Stromal cell of bone marrow (primary cell): ENCODE measurements at regions not wholly inside any gene's neighbourhood (a gene's known extent, or its start where the extent isn't known, plus 50 kb on each side); places are given as distances from the start of the nearest gene placed in this dataset.
"Not testable (repeated sequence)": the region's sequence is repeated elsewhere in the genome, so short reads cannot be mapped to it uniquely, and the experiment has no call there.

Source experiments
- DNase-seq: peaks from one replicate; pipeline ENCODE4 v3.0.0-alpha.2; 2012; ENCODE audit warnings: low read depth

DNA sequence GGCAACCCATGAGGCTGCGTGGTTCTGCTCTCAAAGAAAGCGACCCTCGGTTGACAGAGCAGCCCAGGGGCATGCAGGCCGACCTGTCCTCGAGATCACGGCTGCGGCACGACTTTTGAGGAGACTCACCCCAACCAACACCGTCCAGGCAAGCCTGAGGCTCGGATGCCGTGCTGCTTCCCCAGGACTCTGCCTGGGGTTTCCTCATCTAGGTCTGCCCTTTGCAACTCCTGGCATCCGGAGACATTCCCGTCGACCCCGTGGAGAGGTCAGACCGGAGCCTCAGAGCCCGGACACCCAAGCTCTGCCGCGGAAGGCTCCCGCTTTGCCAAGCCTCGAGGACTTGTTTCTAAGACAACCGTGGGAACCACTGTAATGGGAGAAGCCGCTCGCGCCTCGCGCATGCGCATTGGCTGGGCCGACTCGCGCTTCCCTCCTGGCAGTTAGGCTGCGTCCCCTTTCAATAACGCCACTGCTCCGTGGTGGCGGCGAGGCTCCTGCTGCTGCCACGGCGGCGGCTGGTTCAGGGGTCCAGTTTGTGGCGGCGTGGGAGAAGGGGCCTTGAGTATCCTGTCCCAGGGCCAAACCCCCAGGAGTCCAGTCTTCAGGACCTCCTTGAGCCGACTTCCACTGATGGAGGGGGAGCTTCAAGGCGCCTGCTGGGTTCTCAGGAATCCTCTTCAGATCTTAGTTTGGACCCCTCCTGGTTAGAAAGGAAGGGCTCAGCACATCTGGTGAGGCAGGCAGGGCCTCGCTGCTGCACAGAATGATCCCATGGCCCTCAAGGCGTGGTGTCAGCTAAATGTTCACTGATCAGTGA is 101.7 kb upstream of the ZNF337 start:
- DNase-seq = not testable (repeated sequence)

GRCh38 chr20:25797062-25797461 is 100.4 kb upstream of the ZNF337 start:
- DNase-seq = not testable (repeated sequence)

DNA sequence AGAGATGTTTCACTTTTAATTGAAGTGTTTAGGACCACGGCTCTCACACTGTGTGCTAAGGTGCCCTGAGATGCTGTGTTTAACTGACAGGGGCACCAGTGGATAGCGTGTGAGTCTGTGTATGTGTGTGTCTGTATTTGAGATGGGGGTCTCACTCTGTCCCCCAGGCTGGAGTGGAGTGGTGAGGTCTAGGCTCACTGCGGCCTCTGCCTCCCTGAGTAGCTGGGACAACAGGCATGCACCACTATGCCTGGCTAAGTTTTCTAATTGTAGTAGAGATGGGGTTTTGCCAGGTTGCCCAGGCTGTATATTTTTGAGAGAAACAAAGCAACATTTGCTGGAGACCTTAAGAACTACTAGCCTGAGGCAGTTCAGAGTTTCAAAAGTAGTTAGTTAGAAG is 80.6 kb upstream of the ZNF337 start:
- DNase-seq = not testable (repeated sequence)

DNA sequence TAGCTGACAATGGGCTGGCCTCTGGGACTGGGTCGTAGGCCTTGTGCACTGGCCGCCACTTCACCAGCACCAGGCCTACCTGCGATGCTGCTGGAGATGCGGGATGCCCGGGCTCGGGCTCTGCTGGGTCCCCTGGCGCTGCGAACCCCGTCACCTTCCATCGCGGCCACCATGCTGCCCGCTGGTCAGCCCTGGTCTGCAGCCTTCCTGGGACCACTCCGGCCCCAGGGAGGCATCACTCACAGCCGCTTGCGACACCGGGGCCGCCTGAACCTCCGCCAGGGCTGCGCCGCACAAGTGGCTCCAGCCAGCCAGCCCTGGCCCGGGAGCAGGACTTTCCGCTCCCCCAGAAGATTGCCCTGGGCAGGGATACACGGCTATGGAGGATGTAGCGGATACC is 78.1 kb upstream of the ZNF337 start:
- not testable (repeated sequence) for DNase-seq

- not testable (repeated sequence) for DNase-seq
Observed at GRCh38 chr20:25774203-25774602, 77.5 kb upstream of the ZNF337 start.

DNA sequence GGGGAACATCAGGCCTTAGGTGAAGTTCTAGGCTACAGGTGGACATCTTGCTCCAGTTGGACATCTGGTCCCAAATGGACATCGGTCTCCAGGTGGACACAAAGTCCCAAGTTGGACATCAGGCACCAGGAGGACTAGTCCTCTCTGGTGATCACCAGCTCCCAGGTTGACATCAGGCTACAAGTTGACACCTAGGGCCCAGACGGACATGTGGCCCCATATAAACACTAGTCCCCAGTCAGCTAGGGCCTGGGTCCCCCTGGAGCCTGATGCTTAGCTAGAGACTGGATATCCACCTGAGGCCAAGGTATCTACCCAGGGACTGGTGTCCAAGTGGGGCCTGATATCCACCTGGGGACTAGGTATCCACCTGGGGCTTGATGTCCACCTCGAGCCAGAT is 75.8 kb upstream of the ZNF337 start:
- not testable (repeated sequence) for DNase-seq

DNA sequence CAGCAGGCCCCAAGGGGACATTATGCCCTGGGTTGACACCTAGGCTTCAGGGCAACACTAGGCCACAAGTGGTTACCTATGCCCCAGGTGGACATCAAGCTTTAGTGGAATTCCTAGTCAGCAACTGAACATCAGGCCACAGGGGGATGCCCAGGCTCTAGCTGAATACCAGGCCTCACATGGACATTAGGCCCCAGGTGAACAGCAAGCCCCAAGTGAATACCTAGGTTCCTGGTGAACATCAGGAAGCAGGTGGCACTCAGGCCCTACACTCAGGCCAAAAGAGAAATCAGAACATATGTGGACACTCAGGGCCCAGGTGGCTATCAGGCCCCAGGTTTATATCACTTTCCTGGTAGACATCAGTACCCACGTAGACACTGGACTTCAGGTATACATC is 75.2 kb upstream of the ZNF337 start:
- DNase-seq = not testable (repeated sequence)

GRCh38 chr20:25761596-25761995 is 64.9 kb upstream of the ZNF337 start:
- DNase-seq = no peak

- not testable (repeated sequence) for DNase-seq
Observed at GRCh38 chr20:25761046-25761445, 64.4 kb upstream of the ZNF337 start.

DNA sequence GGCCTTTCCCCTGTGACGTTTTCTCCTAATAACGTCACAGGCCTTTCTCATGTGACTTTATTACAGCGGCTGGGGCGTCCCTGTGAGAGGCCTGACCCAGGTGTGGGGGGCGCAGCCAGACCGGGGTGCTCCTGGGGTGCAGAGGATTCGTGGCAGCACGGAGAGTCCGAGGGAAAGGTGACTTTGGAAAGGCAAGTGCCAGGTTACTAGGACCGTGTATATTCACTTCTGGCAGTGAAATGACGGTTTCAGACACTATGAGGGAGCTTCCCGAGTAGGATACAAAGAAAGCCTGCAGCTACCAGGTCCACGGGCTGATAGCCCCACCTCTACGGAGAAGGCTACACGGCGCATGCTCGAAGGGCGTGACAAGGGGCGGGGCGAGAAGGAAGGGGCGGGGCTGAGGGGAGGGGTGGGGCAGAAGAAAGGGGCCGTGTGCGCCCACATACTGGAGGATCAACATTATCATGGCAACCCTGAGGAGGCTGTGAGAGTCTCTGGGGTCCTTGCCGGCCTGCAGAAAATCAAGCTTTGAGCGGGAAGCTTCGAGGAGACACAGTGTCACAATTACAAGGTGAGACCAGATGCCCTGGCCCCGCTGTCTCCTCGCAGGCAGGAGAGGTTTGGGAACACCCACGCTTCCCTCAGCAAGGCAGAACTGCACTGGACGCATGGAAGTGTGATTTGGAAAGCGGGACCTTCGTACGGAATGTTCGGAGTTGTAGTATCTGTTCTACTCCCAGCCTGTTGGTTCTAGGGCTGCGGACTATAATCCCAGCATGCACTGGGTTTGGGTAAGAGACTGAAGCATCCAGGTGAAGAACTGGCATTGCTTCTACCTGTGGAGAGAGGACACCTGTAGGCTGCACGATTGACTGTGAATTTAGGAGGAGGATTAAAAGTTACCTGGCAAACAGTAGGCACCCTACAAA is 54.4 kb upstream of the ZNF337 start:
- DNase-seq = no peak

GRCh38 chr20:25750220-25750764 is 53.6 kb upstream of the ZNF337 start:
- no peak for DNase-seq

- DNase-seq = no peak
Observed at GRCh38 chr20:25749649-25750048, 53.0 kb upstream of the ZNF337 start.
